Activated T-helper 2 cell treated with anti-CD3 and anti-CD28 coated beads, Interferon-gamma antibody, Interleukin-2, Interleukin-4, amounts not matched to agents 10 μg/mL and 5 μg/mL and 100 μg/mL, durations not matched to agents 14 hours and 24 hours and 36 hours (primary cell): ENCODE measurements at regions not wholly inside any gene's neighbourhood (a gene's known extent, or its start where the extent isn't known, plus 50 kb on each side); places are given as distances from the start of the nearest gene placed in this dataset.

Experiments
- DNase-seq: peaks from one replicate; pipeline ENCODE4 v3.0.0; 2021; ENCODE audit warnings: low spot score
- H3K27ac Mint-ChIP-seq: one replicate; pipeline ENCODE4 v1.8.0; 2021; ENCODE audit warnings: mixed read lengths
- H3K27me3 Mint-ChIP-seq: one replicate; pipeline ENCODE4 v1.8.0; 2021; ENCODE audit warnings: low read depth, mixed read lengths
- H3K36me3 Mint-ChIP-seq: one replicate; pipeline ENCODE4 v1.8.0; 2021; ENCODE audit warnings: low read depth, mixed read lengths
- H3K4me1 Mint-ChIP-seq: one replicate; pipeline ENCODE4 v1.8.0; 2021; ENCODE audit warnings: low read depth, mixed read lengths
- H3K4me3 Mint-ChIP-seq: one replicate; pipeline ENCODE4 v1.8.0; 2021; ENCODE audit warnings: low read depth, mild to moderate bottlenecking, moderate library complexity, mixed read lengths
- H3K9me3 Mint-ChIP-seq: one replicate; pipeline ENCODE4 v1.8.0; 2021; ENCODE audit warnings: mixed read lengths
- intact Hi-C: fragments of 100-400 bp; cut with micrococcal nuclease; formaldehyde crosslinking; loops from one replicate; pipeline ENCODE4 v1.15.1; 2023

- Mint-ChIP-seq H3K4me1 (no peaks in the 10 kb centered on the region), H3K4me3 (no peak overlapping the region), H3K27me3 (peaks cover 12% of the 10 kb centered on the region), H3K9me3 (no peaks in the 10 kb centered on the region), H3K27ac (no peak overlapping the region), H3K36me3 (no peaks in the 10 kb centered on the region)
- no peak for DNase-seq
- intact Hi-C loops: no loop called here
Measured at GRCh38 chr15:58235961-58236360, 97.8 kb downstream of the AQP9 start.

DNA sequence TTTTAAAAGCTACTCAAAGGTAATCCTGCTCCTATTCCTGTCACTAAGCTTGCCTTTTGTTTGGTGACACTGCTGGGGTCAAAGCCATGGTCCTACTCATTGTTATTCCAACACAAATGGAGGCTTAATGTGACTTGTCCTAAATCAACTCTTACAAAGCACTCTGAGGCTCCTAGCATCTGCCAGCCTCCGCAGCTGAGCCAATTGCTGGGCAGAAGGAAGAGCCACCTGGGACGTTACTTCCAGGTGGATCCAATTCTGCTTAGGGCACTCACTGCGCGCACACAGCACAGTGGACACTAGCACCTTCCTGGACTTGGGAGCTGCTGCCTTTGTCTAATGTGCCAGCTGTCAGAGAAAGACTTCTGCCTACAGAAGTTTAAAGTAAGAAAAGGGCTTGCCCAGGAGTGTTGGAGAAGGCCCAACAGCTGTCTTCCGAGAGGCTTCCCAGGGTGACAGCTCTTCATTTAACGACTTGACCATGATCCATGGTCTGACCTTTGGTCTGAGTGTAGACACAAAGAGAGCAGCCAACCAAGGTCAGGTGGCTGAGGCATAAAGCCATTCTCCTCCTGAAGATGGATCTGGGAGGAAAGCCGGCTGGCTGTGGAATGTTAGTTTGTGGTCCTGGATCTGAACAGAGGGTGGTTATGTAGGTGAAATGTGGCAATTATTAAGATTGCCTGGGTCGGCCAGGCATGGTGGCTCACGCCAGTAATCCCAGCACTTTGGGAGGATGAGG is 102.2 kb downstream of the AQP9 start:
- H3K4me1 Mint-ChIP-seq: no peaks in the 10 kb centered on the region
- no peaks in the 10 kb centered on the region for H3K36me3 Mint-ChIP-seq
- H3K9me3 Mint-ChIP-seq: no peaks in the 10 kb centered on the region
- intact Hi-C loops: no loop called here
- no peak overlapping the region for H3K4me3 Mint-ChIP-seq
- H3K27ac Mint-ChIP-seq: no peak overlapping the region
- H3K27me3 Mint-ChIP-seq: no peaks in the 10 kb centered on the region
- DNase-seq: no peak

DNA sequence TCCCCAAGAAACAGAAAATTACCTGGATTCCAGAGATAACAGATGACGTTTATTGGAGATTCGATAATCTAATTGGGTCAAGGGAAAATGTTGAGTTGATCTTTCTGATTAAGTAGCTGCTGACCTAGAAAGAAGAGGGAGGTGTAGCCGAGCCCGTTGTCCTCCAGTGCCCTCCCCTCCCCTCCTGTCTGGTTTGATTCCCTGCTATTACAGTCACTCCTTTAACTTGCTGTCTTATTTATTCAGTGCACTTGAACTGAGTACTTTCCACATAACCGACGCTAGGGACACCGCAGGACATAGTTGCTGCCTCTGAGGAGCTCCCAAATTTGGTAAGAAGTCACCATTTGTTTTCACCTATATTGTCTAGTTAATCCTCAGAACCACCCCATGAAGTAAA is 103.7 kb downstream of the AQP9 start:
- Mint-ChIP-seq H3K36me3 (no peaks in the 10 kb centered on the region), H3K27ac (no peak overlapping the region), H3K4me1 (no peaks in the 10 kb centered on the region), H3K4me3 (no peak overlapping the region), H3K27me3 (no peaks in the 10 kb centered on the region), H3K9me3 (no peaks in the 10 kb centered on the region)
- no peak for DNase-seq
- intact Hi-C loops: no loop called here

GRCh38 chr15:58243070-58243469 is 104.9 kb downstream of the AQP9 start:
- DNase-seq: no peak
- Mint-ChIP-seq H3K36me3 (no peaks in the 10 kb centered on the region), H3K27me3 (no peaks in the 10 kb centered on the region), H3K4me1 (no peaks in the 10 kb centered on the region), H3K27ac (no peak overlapping the region), H3K9me3 (no peaks in the 10 kb centered on the region), H3K4me3 (no peak overlapping the region)
- intact Hi-C loops: no loop called here

- Mint-ChIP-seq H3K4me1 (peaks cover 2% of the 10 kb centered on the region), H3K9me3 (no peaks in the 10 kb centered on the region), H3K4me3 (no peak overlapping the region), H3K27ac (no peak overlapping the region), H3K36me3 (no peaks in the 10 kb centered on the region), H3K27me3 (no peaks in the 10 kb centered on the region)
- no peak for DNase-seq
- intact Hi-C loops: no loop called here
Measured at GRCh38 chr15:58244536-58244935, 106.4 kb downstream of the AQP9 start.

DNA sequence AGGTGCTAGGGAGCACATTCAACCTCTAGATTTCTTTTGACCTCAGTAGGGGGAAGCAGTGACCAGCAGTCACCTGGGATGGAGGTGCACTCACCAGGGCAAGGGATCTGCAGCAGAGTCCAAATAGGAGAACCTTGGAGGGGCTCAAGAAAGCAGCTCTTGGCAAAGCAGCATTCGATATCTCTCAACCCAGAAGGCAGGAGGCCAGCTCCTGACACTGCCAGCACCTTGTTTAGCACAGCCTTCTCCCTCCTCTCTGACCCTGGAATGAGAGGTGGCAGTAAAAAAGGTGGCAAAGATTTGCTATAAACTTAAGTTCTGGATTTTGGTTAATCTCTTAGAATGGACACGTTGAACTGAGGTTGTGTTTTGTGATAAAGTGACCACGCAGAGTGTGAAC is 107.9 kb downstream of the AQP9 start:
- DNase-seq: no peak
- Mint-ChIP-seq H3K36me3 (no peaks in the 10 kb centered on the region), H3K4me3 (no peak overlapping the region), H3K4me1 (peaks cover 15% of the 10 kb centered on the region), H3K9me3 (no peaks in the 10 kb centered on the region), H3K27me3 (no peaks in the 10 kb centered on the region), H3K27ac (no peak overlapping the region)
- intact Hi-C loops: no loop called here

GRCh38 chr15:58247855-58248842 is 110.0 kb downstream of the AQP9 start:
- no peak for DNase-seq
- no peaks in the 10 kb centered on the region for H3K36me3 Mint-ChIP-seq
- H3K4me1 Mint-ChIP-seq: peaks cover 18% of the 10 kb centered on the region
- H3K4me3 Mint-ChIP-seq: no peak overlapping the region
- H3K27ac Mint-ChIP-seq: no peak overlapping the region
- no peaks in the 10 kb centered on the region for H3K9me3 Mint-ChIP-seq
- H3K27me3 Mint-ChIP-seq: no peaks in the 10 kb centered on the region
- intact Hi-C loops: no loop called here

GRCh38 chr15:58249646-58250312 is 111.6 kb downstream of the AQP9 start:
- DNase-seq: no peak
- intact Hi-C loops: no loop called here
- Mint-ChIP-seq H3K9me3 (no peaks in the 10 kb centered on the region), H3K36me3 (no peaks in the 10 kb centered on the region), H3K27ac (peak overlapping the region; percentile 59), H3K27me3 (peaks cover 3% of the 10 kb centered on the region), H3K4me1 (peaks cover 18% of the 10 kb centered on the region), H3K4me3 (peak overlapping the region; percentile 20)

DNA sequence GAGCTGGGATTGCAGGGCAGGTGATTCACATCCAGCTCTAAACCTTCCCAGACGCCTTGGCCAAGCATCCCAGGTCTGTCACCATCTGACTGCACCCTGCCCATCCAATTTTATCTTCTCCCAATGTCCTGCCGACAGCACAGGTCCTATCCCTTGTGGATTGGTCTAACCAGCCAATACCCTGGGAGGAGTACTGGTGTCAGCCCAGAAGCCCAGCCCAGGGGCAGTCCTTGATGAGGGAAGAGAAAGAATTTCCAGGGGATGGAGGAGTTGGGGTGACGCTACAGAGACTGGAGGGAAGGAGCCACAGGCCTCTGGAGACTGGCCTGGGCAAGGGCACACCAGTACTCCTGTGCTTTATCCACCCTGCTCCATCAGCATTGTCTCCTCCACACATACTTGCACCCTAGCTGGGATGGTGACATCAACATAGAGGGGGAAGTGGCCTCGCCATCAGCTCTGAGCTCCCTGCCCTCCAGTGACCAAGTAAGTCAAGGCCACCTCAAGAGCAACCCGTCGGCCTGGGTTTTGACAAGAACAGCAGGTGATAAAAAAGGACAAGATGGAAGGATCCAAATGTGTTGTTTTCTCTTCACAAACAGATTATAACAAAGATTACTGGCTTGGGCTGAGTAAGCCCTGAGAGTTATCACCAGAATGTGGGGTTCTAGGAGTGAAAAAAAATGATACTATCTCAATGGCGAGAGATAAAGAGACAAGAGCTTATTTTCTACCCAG is 114.6 kb downstream of the AQP9 start:
- no peaks in the 10 kb centered on the region for H3K9me3 Mint-ChIP-seq
- DNase-seq: no peak
- H3K27me3 Mint-ChIP-seq: peaks cover 11% of the 10 kb centered on the region
- no peaks in the 10 kb centered on the region for H3K36me3 Mint-ChIP-seq
- intact Hi-C loops: no loop called here
- H3K4me1 Mint-ChIP-seq: peaks cover 18% of the 10 kb centered on the region
- H3K4me3 Mint-ChIP-seq: no peak overlapping the region
- H3K27ac Mint-ChIP-seq: no peak overlapping the region

- Mint-ChIP-seq H3K27me3 (peaks cover 15% of the 10 kb centered on the region), H3K4me3 (no peak overlapping the region), H3K36me3 (no peaks in the 10 kb centered on the region), H3K9me3 (no peaks in the 10 kb centered on the region), H3K27ac (no peak overlapping the region), H3K4me1 (peaks cover 2% of the 10 kb centered on the region)
- DNase-seq: no peak
- intact Hi-C loops: no loop called here
Measured at GRCh38 chr15:58257776-58258325, 119.7 kb downstream of the AQP9 start.

- no peak overlapping the region for H3K4me3 Mint-ChIP-seq
- no peaks in the 10 kb centered on the region for H3K36me3 Mint-ChIP-seq
- DNase-seq: no peak
- intact Hi-C loops: no loop called here
- H3K9me3 Mint-ChIP-seq: no peaks in the 10 kb centered on the region
- peaks cover under 1% of the 10 kb centered on the region for H3K4me1 Mint-ChIP-seq
- peaks cover 14% of the 10 kb centered on the region for H3K27me3 Mint-ChIP-seq
- H3K27ac Mint-ChIP-seq: no peak overlapping the region
Measured at GRCh38 chr15:58258501-58259292, 120.5 kb downstream of the AQP9 start.
